Body of pancreas (tissue), 4 donors: ENCODE measurements at regions not wholly inside any gene's neighbourhood (a gene's known extent, or its start where the extent isn't known, plus 50 kb on each side); places are given as distances from the start of the nearest gene placed in this dataset.

Experiments
- ATAC-seq: fragments of 150-250 bp; one replicate; pipeline ENCODE4 v1.9.1; 2016
- DNase-seq, 4 donors: peaks; one replicate each; pipeline ENCODE4 v3.0.0-alpha.2; 2019
- H3K27ac ChIP-seq, 4 donors: fragments of 200-600 bp; sonication (generic); 1 replicate in 3 of 4; 2 replicates in 1 of 4; pipeline versions ENCODE4 v1.5.1 to v1.6.1; 2016 to 2019; ENCODE audit warnings: mild to moderate bottlenecking in 1 of 4, mixed read lengths in 1 of 4, moderate library complexity in 1 of 4
- H3K27me3 ChIP-seq, 2 donors: fragments of 200-600 bp; sonication (generic); one replicate each; pipeline ENCODE4 v1.6.0; 2016; ENCODE audit warnings: mild to moderate bottlenecking in 1 of 2
- H3K36me3 ChIP-seq, 2 donors: fragments of 200-600 bp; sonication (generic); replicated peaks in 1 of 2; 2 replicates each; pipeline ENCODE4 v1.5.1; 2016; ENCODE audit warnings: low read depth in 2 of 2; ENCODE audit not compliant: insufficient read depth in 1 of 2
- H3K4me1 ChIP-seq: fragments of 200-600 bp; sonication (generic); one replicate; pipeline ENCODE4 v1.6.0; 2016
- H3K4me3 ChIP-seq, 2 donors: fragments of 200-600 bp; sonication (generic); 1 replicate in 1 of 2; 2 replicates in 1 of 2; pipeline ENCODE4 v1.5.1; 2016 to 2019
- H3K9me3 ChIP-seq, 3 donors: fragments of 200-600 bp; sonication (generic); 1 replicate in 2 of 3; 2 replicates in 1 of 3; pipeline ENCODE4 v1.5.1; 2016
- POLR2A ChIP-seq, 3 donors: fragments of 450-650 bp; IDR thresholded peaks; one replicate each; pipeline ENCODE4 v1.6.1; 2016; ENCODE audit warnings: antibody characterized with exemption in 3 of 3, mild to moderate bottlenecking in 2 of 3
- WGBS, 2 donors: methylation state at CpG; one replicate each; pipeline ENCODE4 v1.1.5; 2017; 5-methylcytosine and 5-hydroxymethylcytosine counted together
- intact Hi-C: fragments of 100-400 bp; cut with DNase I; formaldehyde crosslinking; loops from one replicate; pipeline ENCODE4 v1.15.1; 2023
- TF ChIP-seq, protein P1 (sequence below), 7 experiments: fragments of 450-650 bp in 4 of 7; fragments of 200-600 bp in 3 of 7; sonication (generic) in 3 of 7; IDR thresholded peaks; one replicate each; pipeline ENCODE4 v1.5.1; 2016 to 2019; ENCODE audit warnings: antibody characterized with exemption in 7 of 7

DNA sequence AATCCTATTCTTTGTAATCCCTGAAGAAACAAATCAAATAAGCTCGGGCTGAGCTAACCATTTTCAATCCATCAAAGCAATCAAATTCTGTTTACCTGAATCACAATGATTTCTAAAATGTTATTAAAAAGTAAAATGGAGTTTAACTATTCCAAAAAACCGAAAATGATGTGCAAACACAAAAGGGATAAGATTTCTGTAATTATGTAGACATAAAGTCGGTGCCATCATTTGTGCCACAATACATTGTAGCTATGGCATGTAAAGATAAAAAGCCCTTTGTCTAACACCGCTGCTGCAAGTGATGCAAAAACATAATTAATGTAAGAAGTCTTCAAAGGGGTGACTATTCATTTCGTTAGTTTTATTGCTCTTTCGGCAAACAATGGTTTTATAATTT lies 125.1 kb upstream of the FAM204A start:
- Histone ChIP-seq H3K27ac (no peak overlapping the region), H3K4me1 (no peaks in the 10 kb centered on the region), H3K9me3 (no peaks in the 10 kb centered on the region), H3K27me3 (no peaks in the 10 kb centered on the region), H3K4me3 (no peak overlapping the region), H3K36me3 (no peaks in the 10 kb centered on the region)
- no peak for DNase-seq
- TF ChIP-seq POLR2A (IDR thresholded peaks at IDR 0.05): no peak
- TF ChIP-seq, protein P1, sequence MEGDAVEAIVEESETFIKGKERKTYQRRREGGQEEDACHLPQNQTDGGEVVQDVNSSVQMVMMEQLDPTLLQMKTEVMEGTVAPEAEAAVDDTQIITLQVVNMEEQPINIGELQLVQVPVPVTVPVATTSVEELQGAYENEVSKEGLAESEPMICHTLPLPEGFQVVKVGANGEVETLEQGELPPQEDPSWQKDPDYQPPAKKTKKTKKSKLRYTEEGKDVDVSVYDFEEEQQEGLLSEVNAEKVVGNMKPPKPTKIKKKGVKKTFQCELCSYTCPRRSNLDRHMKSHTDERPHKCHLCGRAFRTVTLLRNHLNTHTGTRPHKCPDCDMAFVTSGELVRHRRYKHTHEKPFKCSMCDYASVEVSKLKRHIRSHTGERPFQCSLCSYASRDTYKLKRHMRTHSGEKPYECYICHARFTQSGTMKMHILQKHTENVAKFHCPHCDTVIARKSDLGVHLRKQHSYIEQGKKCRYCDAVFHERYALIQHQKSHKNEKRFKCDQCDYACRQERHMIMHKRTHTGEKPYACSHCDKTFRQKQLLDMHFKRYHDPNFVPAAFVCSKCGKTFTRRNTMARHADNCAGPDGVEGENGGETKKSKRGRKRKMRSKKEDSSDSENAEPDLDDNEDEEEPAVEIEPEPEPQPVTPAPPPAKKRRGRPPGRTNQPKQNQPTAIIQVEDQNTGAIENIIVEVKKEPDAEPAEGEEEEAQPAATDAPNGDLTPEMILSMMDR (IDR thresholded peaks at IDR 0.05): no peak
- ATAC-seq: no peak
- intact Hi-C loops: no loop called here
- 30 to 38% methylated on average over 6 of the region's 6 CpGs for WGBS, 2 donors

DNA sequence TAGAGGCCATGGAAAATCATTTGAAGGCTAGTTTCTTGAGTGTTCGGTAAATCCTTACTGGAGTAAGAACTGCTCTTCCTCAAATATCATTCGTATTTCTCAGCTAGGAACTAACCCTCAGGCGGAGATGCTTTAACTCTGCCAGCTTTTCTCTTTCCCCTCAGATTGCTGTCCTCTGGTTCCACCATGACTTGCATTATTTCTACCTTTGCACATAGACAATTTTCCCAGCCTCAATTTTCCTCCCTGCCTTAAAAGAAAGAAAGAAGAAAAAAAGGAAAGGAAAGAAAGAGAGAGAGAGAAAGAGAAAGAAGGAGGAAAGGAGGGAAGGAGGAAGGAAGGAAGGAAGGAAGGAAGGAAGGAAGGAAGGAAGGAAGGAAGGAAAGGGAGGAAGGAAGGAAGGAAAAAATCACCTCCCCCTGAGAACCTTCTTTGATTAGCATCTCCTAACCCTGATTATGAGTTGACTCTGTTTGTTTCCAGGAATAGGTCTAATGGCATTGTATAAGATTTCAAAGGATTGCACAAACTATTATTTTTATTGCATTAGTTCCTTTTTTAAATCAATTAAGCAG lies 123.3 kb upstream of the FAM204A start:
- 90 to 91% methylated on average over 3 of the region's 3 CpGs for WGBS, 2 donors
- intact Hi-C loops: no loop called here
- Histone ChIP-seq H3K27me3 (no peaks in the 10 kb centered on the region), H3K9me3 (no peaks in the 10 kb centered on the region), H3K4me3 (no peak overlapping the region), H3K36me3 (no peaks in the 10 kb centered on the region), H3K4me1 (no peaks in the 10 kb centered on the region), H3K27ac (no peak overlapping the region)
- DNase-seq: no peak
- no peak for ATAC-seq
- TF ChIP-seq, protein P1 (IDR thresholded peaks at IDR 0.05): no peak
- no peak for TF ChIP-seq POLR2A (IDR thresholded peaks at IDR 0.05)

DNA sequence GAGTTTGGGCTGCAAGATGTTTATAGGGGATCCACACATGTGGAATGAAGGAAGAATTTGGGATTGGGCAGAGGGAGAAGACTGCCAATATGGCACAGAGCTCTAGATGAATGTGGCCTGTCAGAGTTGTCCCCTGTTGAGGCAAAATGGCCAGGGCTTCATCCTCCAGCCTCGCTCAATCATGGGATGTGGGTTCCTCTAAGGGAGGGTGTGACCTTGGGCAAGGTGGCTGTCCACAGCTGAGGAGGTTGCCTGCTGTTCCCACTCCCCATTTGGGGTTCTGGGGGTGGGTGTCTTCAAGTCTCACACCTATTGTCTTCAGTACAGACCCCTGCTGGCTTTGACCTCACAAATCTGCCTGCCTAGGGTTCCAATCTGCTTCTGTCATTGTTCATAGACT lies 121.6 kb upstream of the FAM204A start:
- no peak for TF ChIP-seq POLR2A (IDR thresholded peaks at IDR 0.05)
- TF ChIP-seq, protein P1 (IDR thresholded peaks at IDR 0.05): no peak
- Histone ChIP-seq H3K4me3 (no peak overlapping the region), H3K27ac (no peak overlapping the region), H3K4me1 (peaks cover 11% of the 10 kb centered on the region), H3K36me3 (no peaks in the 10 kb centered on the region), H3K9me3 (no peaks in the 10 kb centered on the region), H3K27me3 (no peaks in the 10 kb centered on the region)
- ATAC-seq (no peak), DNase-seq (no peak)
- intact Hi-C loops: no loop called here
- 45 to 60% methylated on average over 1 of the region's 1 CpG for WGBS, 2 donors

DNA sequence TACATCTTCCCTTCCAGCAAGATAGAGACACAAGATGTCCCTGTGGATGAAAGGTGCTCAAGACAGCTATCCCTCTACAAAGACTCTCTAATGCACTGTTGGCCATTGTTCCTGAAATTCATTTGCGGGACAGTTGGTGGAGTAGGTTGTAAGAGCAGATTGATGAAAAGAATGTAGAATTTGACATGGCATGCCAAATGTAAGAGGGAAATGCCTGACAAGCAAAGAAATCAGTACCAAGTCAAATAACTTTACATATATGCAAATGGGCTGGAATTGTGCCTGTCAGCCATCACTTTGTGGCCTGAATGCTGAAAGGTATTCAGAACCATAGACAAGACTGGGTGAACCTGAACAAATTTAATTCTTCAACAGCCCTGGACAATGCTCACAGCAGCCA lies 120.3 kb upstream of the FAM204A start:
- TF ChIP-seq, protein P1 (IDR thresholded peaks at IDR 0.05): no peak
- TF ChIP-seq POLR2A (IDR thresholded peaks at IDR 0.05): no peak
- Histone ChIP-seq H3K27me3 (no peaks in the 10 kb centered on the region), H3K27ac (no peak overlapping the region), H3K4me3 (no peak overlapping the region), H3K36me3 (no peaks in the 10 kb centered on the region), H3K9me3 (no peaks in the 10 kb centered on the region), H3K4me1 (peaks cover 11% of the 10 kb centered on the region)
- 97 to 100% methylated on average over 1 of the region's 1 CpG for WGBS, 2 donors
- DNase-seq: no peak
- intact Hi-C loops: no loop called here
- ATAC-seq: no peak

DNA sequence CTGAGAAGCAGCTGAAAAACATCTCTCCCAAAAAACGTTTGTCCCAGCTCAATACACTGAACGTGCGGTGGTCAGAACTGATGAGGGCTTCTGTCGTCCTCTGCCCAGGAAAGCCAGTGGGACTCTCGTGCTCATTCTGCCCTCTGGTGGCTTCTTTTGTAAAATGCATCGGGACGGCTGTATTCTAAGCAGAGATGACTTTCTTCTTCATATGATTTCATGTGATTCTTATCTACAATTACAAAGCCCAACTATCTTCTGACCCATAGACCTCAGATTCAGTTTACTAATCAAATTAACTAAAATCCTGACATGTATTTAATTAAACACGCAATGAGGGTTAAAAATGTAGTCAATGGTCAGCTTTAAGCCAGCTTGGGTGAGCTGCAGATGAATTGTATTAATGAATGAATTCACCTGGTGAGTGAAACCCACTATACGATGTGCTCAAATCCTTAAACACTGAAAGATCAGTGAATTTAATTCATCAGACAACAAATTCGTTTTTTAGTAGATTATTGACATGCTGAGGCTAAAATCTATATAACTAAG lies 117.6 kb upstream of the FAM204A start:
- DNase-seq: peak; percentile 59 to 71 (median 66)
- Histone ChIP-seq H3K4me3 (no peak overlapping the region), H3K27ac (no peak overlapping the region), H3K27me3 (no peaks in the 10 kb centered on the region), H3K4me1 (peaks cover 11% of the 10 kb centered on the region), H3K36me3 (no peaks in the 10 kb centered on the region), H3K9me3 (no peaks in the 10 kb centered on the region)
- intact Hi-C loops: no loop called here
- peak; percentile 74 for ATAC-seq
- WGBS, 2 donors: 0 to 1% methylated on average over 10 of the region's 10 CpGs
- TF ChIP-seq, protein P1 (IDR thresholded peaks at IDR 0.05): peak; percentile 46 to 75 (median 64)
- no peak for TF ChIP-seq POLR2A (IDR thresholded peaks at IDR 0.05)
